Lower leg skin (tissue), 3 donors: ENCODE measurements at regions not wholly inside any gene's neighbourhood (a gene's known extent, or its start where the extent isn't known, plus 50 kb on each side); places are given as distances from the start of the nearest gene placed in this dataset.

ENCODE experiments used
- POLR2A ChIP-seq, 2 donors: fragments of 450-650 bp; IDR thresholded peaks; one replicate each; pipeline ENCODE4 v1.6.1; 2016 to 2017; ENCODE audit warnings: antibody characterized with exemption in 2 of 2, mild to moderate bottlenecking in 1 of 2, moderate library complexity in 1 of 2
- TF ChIP-seq, protein P1 (sequence below), 3 donors: fragments of 450-650 bp; IDR thresholded peaks; one replicate each; pipeline ENCODE4 v1.5.1; 2016; ENCODE audit warnings: antibody characterized with exemption in 3 of 3, mild to moderate bottlenecking in 3 of 3, moderate library complexity in 2 of 3

DNA sequence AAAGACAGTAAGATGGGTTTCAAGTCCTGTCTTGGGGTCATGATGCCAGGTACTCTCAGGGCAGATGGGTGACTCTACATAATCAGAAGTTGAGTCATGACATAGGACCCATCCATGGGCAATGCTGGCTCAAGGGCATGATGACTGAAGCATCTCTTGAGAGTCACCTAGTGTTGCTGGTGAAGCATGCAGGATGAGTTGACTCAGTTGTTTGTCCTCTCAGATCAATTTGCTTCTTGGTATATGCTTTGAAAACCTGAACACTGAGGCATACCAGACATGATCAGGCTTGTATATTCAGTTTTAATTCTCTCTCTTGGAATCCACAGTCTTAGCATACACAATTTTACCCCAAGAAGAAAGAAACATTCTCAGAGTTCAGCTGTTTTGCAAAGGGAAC lies 658.9 kb upstream of the NXPH2 start:
- TF ChIP-seq, protein P1, sequence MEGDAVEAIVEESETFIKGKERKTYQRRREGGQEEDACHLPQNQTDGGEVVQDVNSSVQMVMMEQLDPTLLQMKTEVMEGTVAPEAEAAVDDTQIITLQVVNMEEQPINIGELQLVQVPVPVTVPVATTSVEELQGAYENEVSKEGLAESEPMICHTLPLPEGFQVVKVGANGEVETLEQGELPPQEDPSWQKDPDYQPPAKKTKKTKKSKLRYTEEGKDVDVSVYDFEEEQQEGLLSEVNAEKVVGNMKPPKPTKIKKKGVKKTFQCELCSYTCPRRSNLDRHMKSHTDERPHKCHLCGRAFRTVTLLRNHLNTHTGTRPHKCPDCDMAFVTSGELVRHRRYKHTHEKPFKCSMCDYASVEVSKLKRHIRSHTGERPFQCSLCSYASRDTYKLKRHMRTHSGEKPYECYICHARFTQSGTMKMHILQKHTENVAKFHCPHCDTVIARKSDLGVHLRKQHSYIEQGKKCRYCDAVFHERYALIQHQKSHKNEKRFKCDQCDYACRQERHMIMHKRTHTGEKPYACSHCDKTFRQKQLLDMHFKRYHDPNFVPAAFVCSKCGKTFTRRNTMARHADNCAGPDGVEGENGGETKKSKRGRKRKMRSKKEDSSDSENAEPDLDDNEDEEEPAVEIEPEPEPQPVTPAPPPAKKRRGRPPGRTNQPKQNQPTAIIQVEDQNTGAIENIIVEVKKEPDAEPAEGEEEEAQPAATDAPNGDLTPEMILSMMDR (IDR thresholded peaks at IDR 0.05), result no peak
- no peak for TF ChIP-seq POLR2A (IDR thresholded peaks at IDR 0.05)
